PC-9 (cell line): ENCODE measurements at regions not wholly inside any gene's neighbourhood (a gene's known extent, or its start where the extent isn't known, plus 50 kb on each side); places are given as distances from the start of the nearest gene placed in this dataset.

Source experiments
- BruUV-seq: library from RNA; stranded (reverse); fragments of 400-500 nt; replicated peaks from 2 replicates; lab custom pipeline; 2021; lab: Mats Ljungman, UMichigan
- CTCF ChIA-PET: fragments of 300-600 bp; sonication (Branson Sonifier 250); formaldehyde crosslinking; loops from one replicate; lab custom pipeline; 2022; ENCODE audit warnings: antibody characterized with exemption; lab: Charles Lee
- POLR2A ChIA-PET: fragments of 300-600 bp; sonication (Branson Sonifier 250); formaldehyde crosslinking; loops from one replicate; lab custom pipeline; 2022; ENCODE audit warnings: antibody characterized with exemption; ENCODE audit not compliant: unreplicated experiment; lab: Charles Lee
- DNase-seq, 2 experiments: peaks; one replicate each; pipeline versions ENCODE4 v3.0.0 to v3.0.0-alpha.2; 2015 to 2022; ENCODE audit warnings: mixed read lengths in 1 of 2
- H2AFZ ChIP-seq: fragments of 200-600 bp; sonication (generic); 2 replicates; pipeline ENCODE4 v1.8.1; 2017; ENCODE audit warnings: antibody characterized with exemption
- H3F3A ChIP-seq: fragments of 200-600 bp; sonication (generic); 2 replicates; pipeline ENCODE4 v1.8.1; 2017; ENCODE audit warnings: antibody characterized with exemption, mild to moderate bottlenecking, low read depth; ENCODE audit not compliant: insufficient read depth
- H3K27ac ChIP-seq: fragments of 200-600 bp; sonication (generic); 2 replicates; pipeline ENCODE4 v1.6.1; 2016; ENCODE audit warnings: mixed run types
- H3K27me3 ChIP-seq: fragments of 200-600 bp; sonication (generic); 2 replicates; pipeline ENCODE4 v1.6.1; 2016; ENCODE audit warnings: low read depth, mixed run types; ENCODE audit not compliant: insufficient read depth
- H3K36me3 ChIP-seq: fragments of 200-600 bp; sonication (generic); 2 replicates; pipeline ENCODE4 v1.6.1; 2016; ENCODE audit warnings: low read depth, mixed run types
- H3K4me1 ChIP-seq: fragments of 200-600 bp; sonication (generic); replicated peaks from 2 replicates; pipeline ENCODE4 v1.6.1; 2016; ENCODE audit warnings: mixed run types; ENCODE audit not compliant: insufficient read depth
- H3K4me2 ChIP-seq: fragments of 200-600 bp; sonication (generic); 2 replicates; pipeline ENCODE4 v1.6.1; 2017; ENCODE audit warnings: mixed run types
- H3K4me3 ChIP-seq: fragments of 200-600 bp; sonication (generic); 2 replicates; pipeline ENCODE4 v1.6.1; 2016; ENCODE audit warnings: mixed run types
- H3K79me2 ChIP-seq: fragments of 200-600 bp; sonication (generic); 2 replicates; pipeline ENCODE4 v1.6.1; 2017; ENCODE audit warnings: low read depth, mixed run types
- H3K9me2 ChIP-seq: fragments of 200-600 bp; sonication (generic); 2 replicates; pipeline ENCODE4 v1.8.1; 2017; ENCODE audit warnings: mild to moderate bottlenecking; ENCODE audit not compliant: insufficient read depth
- H3K9me3 ChIP-seq: fragments of 200-600 bp; sonication (generic); 2 replicates; pipeline ENCODE4 v1.8.1; 2016; ENCODE audit warnings: low read depth; ENCODE audit not compliant: insufficient read depth
- H4K20me1 ChIP-seq: fragments of 200-600 bp; sonication (generic); 2 replicates; pipeline ENCODE4 v1.8.1; 2017; ENCODE audit not compliant: insufficient read depth
- EZH2 ChIP-seq: fragments of 200-600 bp; sonication (generic); IDR thresholded peaks from 2 replicates; pipeline ENCODE4 v1.8.0; 2017; ENCODE audit warnings: antibody characterized with exemption, low read depth
- intact Hi-C: fragments of 100-400 bp; cut with micrococcal nuclease; formaldehyde crosslinking; loops from one replicate; pipeline ENCODE4 v1.10.0; 2022; ENCODE audit not compliant: unreplicated experiment
- TF ChIP-seq, protein P1 (sequence below): fragments of 200-600 bp; sonication (generic); conservative IDR thresholded peaks from 2 replicates; pipeline ENCODE4 v1.6.1; 2017; ENCODE audit warnings: mixed run types, antibody characterized with exemption, mild to moderate bottlenecking, moderate library complexity

DNA sequence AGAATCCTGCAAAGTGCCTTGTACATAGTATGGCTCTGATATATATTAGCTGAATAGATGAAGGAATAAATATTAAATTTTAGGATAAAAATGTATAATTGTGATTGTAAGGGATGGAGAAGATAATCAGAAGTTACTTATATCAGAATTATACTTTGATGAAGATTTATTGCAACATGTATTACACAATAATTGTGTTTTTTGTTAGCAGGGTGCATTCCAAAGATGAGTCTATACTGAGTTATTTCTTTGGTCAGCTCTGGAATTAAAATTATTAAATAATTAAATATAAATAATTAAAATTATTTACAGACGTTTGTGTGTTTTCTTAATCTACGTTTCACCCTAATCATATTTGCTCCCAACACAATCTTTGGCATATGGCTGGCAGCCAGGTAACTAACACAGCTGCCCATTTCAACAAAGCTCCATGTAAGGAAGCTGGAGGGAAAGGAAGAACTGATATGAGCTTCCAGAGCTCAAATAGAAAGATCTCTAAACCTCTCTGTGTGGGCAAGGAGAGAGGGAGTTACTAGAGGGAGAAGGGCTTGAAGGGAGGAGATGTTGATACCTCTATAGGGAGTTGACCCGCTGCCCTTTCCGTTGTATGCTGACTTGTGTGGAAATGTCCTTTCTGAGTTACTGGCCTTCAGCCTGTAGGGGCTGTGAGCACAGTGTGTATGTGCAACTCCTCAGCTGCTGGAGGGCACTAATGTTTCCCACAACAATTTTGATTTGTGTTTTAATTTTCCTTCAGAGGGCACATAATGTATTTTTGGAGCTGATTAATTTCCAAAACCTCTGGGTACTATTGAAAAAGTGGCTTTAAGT is 403.4 kb downstream of the MAN2A1 start:
- H3K79me2 ChIP-seq, result no peaks in the 10 kb centered on the region
- POLR2A ChIA-PET, result no interaction called here
- intact Hi-C loops, result no loop called here

GRCh38 chr5:110094109-110094508 is 404.4 kb downstream of the MAN2A1 start:
- CTCF ChIA-PET, result no interaction called here
- no peaks in the 10 kb centered on the region for H3K4me1 ChIP-seq
- H4K20me1 ChIP-seq, result no peaks in the 10 kb centered on the region
- POLR2A ChIA-PET, result no interaction called here
- intact Hi-C loops, result no loop called here
- TF ChIP-seq EZH2, result no peak
- TF ChIP-seq, protein P1, sequence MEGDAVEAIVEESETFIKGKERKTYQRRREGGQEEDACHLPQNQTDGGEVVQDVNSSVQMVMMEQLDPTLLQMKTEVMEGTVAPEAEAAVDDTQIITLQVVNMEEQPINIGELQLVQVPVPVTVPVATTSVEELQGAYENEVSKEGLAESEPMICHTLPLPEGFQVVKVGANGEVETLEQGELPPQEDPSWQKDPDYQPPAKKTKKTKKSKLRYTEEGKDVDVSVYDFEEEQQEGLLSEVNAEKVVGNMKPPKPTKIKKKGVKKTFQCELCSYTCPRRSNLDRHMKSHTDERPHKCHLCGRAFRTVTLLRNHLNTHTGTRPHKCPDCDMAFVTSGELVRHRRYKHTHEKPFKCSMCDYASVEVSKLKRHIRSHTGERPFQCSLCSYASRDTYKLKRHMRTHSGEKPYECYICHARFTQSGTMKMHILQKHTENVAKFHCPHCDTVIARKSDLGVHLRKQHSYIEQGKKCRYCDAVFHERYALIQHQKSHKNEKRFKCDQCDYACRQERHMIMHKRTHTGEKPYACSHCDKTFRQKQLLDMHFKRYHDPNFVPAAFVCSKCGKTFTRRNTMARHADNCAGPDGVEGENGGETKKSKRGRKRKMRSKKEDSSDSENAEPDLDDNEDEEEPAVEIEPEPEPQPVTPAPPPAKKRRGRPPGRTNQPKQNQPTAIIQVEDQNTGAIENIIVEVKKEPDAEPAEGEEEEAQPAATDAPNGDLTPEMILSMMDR, result no peak
- H3K36me3 ChIP-seq, result no peaks in the 10 kb centered on the region
- H3K9me3 ChIP-seq, result no peaks in the 10 kb centered on the region
- DNase-seq, result no peak
- no TSS peak for BruUV-seq
- no peak overlapping the region for H3K27ac ChIP-seq
- H3K27me3 ChIP-seq, result no peaks in the 10 kb centered on the region
- no peaks in the 10 kb centered on the region for H3K9me2 ChIP-seq
- no peaks in the 10 kb centered on the region for H3K79me2 ChIP-seq
- H3K4me3 ChIP-seq, result no peak overlapping the region
- no peaks in the 10 kb centered on the region for H3F3A ChIP-seq
- H3K4me2 ChIP-seq, result no peak overlapping the region
- H2AFZ ChIP-seq, result no peak overlapping the region

More for the DNA sequence above, 403.4 kb downstream of the MAN2A1 start:
- Histone ChIP-seq H3K9me2 (no peaks in the 10 kb centered on the region), H3K27ac (no peak overlapping the region), H3K36me3 (no peaks in the 10 kb centered on the region), H2AFZ (no peak overlapping the region), H3K27me3 (no peaks in the 10 kb centered on the region), H3K4me1 (no peaks in the 10 kb centered on the region), H3F3A (no peaks in the 10 kb centered on the region), H3K4me3 (no peak overlapping the region), H4K20me1 (no peaks in the 10 kb centered on the region), H3K9me3 (no peaks in the 10 kb centered on the region), H3K4me2 (no peak overlapping the region)
- CTCF ChIA-PET, result no interaction called here
- DNase-seq, result no peak
- no TSS peak for BruUV-seq
- TF ChIP-seq, protein P1, result no peak
- no peak for TF ChIP-seq EZH2

DNA sequence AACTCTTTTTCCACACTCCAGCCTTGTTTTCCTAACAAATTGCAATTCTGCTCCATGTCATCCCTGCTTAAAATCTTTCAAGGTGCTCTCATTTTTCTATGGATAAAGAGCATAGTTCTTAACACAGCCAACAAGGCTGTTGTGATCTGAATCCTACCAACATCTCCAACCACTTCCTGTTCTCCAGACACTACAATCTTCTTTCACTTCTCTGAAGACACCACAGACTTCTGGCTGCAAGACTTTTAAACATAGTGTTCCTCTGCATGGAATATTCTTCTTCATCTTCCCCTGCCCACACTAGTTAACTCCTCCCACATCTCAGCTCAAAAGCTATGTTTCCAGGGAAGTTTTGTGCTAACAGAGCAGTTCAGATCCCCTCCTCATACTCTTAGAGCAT is 404.8 kb downstream of the MAN2A1 start:
- H3K4me1 ChIP-seq, result no peaks in the 10 kb centered on the region
- H3K4me3 ChIP-seq, result no peak overlapping the region
- no peaks in the 10 kb centered on the region for H3K27me3 ChIP-seq
- no TSS peak for BruUV-seq
- no peaks in the 10 kb centered on the region for H3K9me3 ChIP-seq
- H4K20me1 ChIP-seq, result no peaks in the 10 kb centered on the region
- H3K9me2 ChIP-seq, result no peaks in the 10 kb centered on the region
- H3K4me2 ChIP-seq, result no peak overlapping the region
- POLR2A ChIA-PET, result no interaction called here
- DNase-seq, result no peak
- no peaks in the 10 kb centered on the region for H3K36me3 ChIP-seq
- intact Hi-C loops, result no loop called here
- TF ChIP-seq, protein P1, result no peak
- no peak for TF ChIP-seq EZH2
- no peaks in the 10 kb centered on the region for H3F3A ChIP-seq
- H3K27ac ChIP-seq, result no peak overlapping the region
- CTCF ChIA-PET, result no interaction called here
- H2AFZ ChIP-seq, result no peak overlapping the region
- no peaks in the 10 kb centered on the region for H3K79me2 ChIP-seq
